OCI-LY1 (cell line): ENCODE measurements at regions not wholly inside any gene's neighbourhood (a gene's known extent, or its start where the extent isn't known, plus 50 kb on each side); places are given as distances from the start of the nearest gene placed in this dataset.

Experiments used
- CTCF ChIP-seq: fragments of 200-600 bp; sonication (generic), shearing (Covaris generic); IDR thresholded peaks from 2 replicates; pipeline ENCODE4 v1.5.1; 2017; ENCODE audit warnings: mild to moderate bottlenecking, antibody characterized with exemption, low read length, moderate library complexity, mixed read lengths
- EZH2 ChIP-seq: fragments of 200-600 bp; sonication (generic), shearing (Covaris generic); IDR thresholded peaks from 2 replicates; pipeline ENCODE4 v1.8.0; 2017; ENCODE audit warnings: borderline replicate concordance, mixed run types, mild to moderate bottlenecking, antibody characterized with exemption, low read length, moderate library complexity, mixed read lengths

GRCh38 chr12:92389466-92389865 is 243.8 kb upstream of the BTG1 start:
- no peak for TF ChIP-seq CTCF
- TF ChIP-seq EZH2, result no peak
